HepG2 (cell line): ENCODE measurements at regions not wholly inside any gene's neighbourhood (a gene's known extent, or its start where the extent isn't known, plus 50 kb on each side); places are given as distances from the start of the nearest gene placed in this dataset.

Experiments used
- ATAC-seq: fragments of 200-7000 bp; cut with Tn5 transposase; 3 replicates; pipeline ENCODE4 v1.9.1; 2020; ENCODE audit warnings: mild to moderate bottlenecking, moderate library complexity
- BruUV-seq: library from RNA; stranded (reverse); fragments of 400-500 nt; replicated peaks from 2 replicates; lab custom pipeline; 2021; lab: Mats Ljungman, UMichigan
- CTCF ChIA-PET: fragments of 300-600 bp; formaldehyde crosslinking; extraction: SDS; loops from one replicate; lab custom pipeline; 2021; ENCODE audit warnings: low total read pairs, inconsistent platforms, low intra/inter-chr PET ratio; lab: Yijun Ruan, JAX
- POLR2A ChIA-PET: fragments of 350-600 bp; sonication (Branson Sonifier 250); formaldehyde crosslinking; loops from one replicate; lab custom pipeline; 2020; ENCODE audit warnings: antibody characterized with exemption, inconsistent platforms; lab: Yijun Ruan, JAX
- DNase-seq: peaks from one replicate; pipeline ENCODE4 v3.0.0-alpha.2; 2015; ENCODE audit warnings: low spot score
- FAIRE-seq: peaks from 3 replicates; lab custom pipeline; 2011; peaks lifted over from hg19 to GRCh38; lab: Jason Lieb, UNC
- H2AFZ ChIP-seq: one replicate; pipeline ENCODE4 v1.6.1; 2011; ENCODE audit warnings: low read length, inconsistent platforms
- H3K27ac ChIP-seq: fragments of 300-600 bp; 3 replicates; pipeline ENCODE4 v1.8.0; 2011; ENCODE audit warnings: mixed run types, mild to moderate bottlenecking, mixed read lengths, low read length, inconsistent platforms; ENCODE audit not compliant: insufficient read depth; ENCODE audit errors: extremely low read length
- H3K27me3 ChIP-seq, 2 experiments: fragments of 200-600 bp in 1 of 2; 2 replicates in 1 of 2; 3 replicates in 1 of 2; pipeline versions ENCODE4 v1.6.0 to v1.8.0; 2011; ENCODE audit warnings: low read length in 2 of 2, mild to moderate bottlenecking in 2 of 2, moderate library complexity in 2 of 2, inconsistent platforms in 1 of 2; ENCODE audit not compliant: insufficient read depth in 2 of 2, control insufficient read depth in 1 of 2
- H3K36me3 ChIP-seq, 2 experiments: fragments of 200-600 bp in 1 of 2; replicated peaks in 1 of 2; 2 replicates in 1 of 2; 3 replicates in 1 of 2; pipeline versions ENCODE4 v1.5.1 to v1.8.0; 2011; ENCODE audit warnings: low read length in 2 of 2, inconsistent platforms in 1 of 2; ENCODE audit not compliant: insufficient read depth in 2 of 2, control insufficient read depth in 1 of 2
- H3K4me1 ChIP-seq: 2 replicates; pipeline ENCODE4 v1.5.1; 2012; ENCODE audit warnings: low read length, inconsistent platforms; ENCODE audit not compliant: insufficient read depth
- H3K4me2 ChIP-seq: 2 replicates; pipeline ENCODE4 v1.6.0; 2011; ENCODE audit warnings: low read depth, low read length, inconsistent platforms
- H3K4me3 ChIP-seq, 3 experiments: fragments of 200-600 bp in 1 of 3; sonication (generic), shearing (Covaris generic) in 1 of 3; replicated peaks in 1 of 3; 2 replicates each; pipeline ENCODE4 v1.5.1; 2011 to 2016; ENCODE audit warnings: low read length in 3 of 3, inconsistent platforms in 2 of 3, low read depth in 2 of 3, mild to moderate bottlenecking in 2 of 3, control low read depth in 1 of 3, mixed read lengths in 1 of 3; ENCODE audit not compliant: insufficient read depth in 1 of 3
- H3K79me2 ChIP-seq: one replicate; pipeline ENCODE4 v1.6.1; 2011; ENCODE audit warnings: low read length, inconsistent platforms; ENCODE audit not compliant: insufficient read depth
- H3K9ac ChIP-seq: 2 replicates; pipeline ENCODE4 v1.6.0; 2011; ENCODE audit warnings: mild to moderate bottlenecking, low read depth, low read length, inconsistent platforms; ENCODE audit not compliant: insufficient read depth
- H3K9me3 ChIP-seq: 2 replicates; pipeline ENCODE4 v1.5.1; 2012; ENCODE audit warnings: mild to moderate bottlenecking, low read length
- H4K20me1 ChIP-seq: 2 replicates; pipeline ENCODE4 v1.6.0; 2011; ENCODE audit warnings: inconsistent platforms, mild to moderate bottlenecking, low read length, moderate library complexity; ENCODE audit not compliant: insufficient read depth
- ELF3 ChIP-seq: IDR thresholded peaks from 2 replicates; pipeline ENCODE4 v1.6.1; 2016; ENCODE audit warnings: missing genetic modification reagents, missing compliant biosample characterization
- THRA ChIP-seq: sonication (generic); formaldehyde crosslinking; IDR thresholded peaks from 2 replicates; pipeline ENCODE4 v1.4.0; 2020; ENCODE audit warnings: missing genetic modification reagents, borderline replicate concordance
- ZNF142 ChIP-seq: sonication (generic); formaldehyde crosslinking; IDR thresholded peaks from 2 replicates; pipeline ENCODE4 v1.4.0; 2020; ENCODE audit warnings: missing genetic modification reagents
- ZNF274 ChIP-seq: sonication (generic); formaldehyde crosslinking; IDR thresholded peaks from 2 replicates; pipeline ENCODE4 v1.5.1; 2020; ENCODE audit warnings: mild to moderate bottlenecking, missing genetic modification reagents
- ZNF512 ChIP-seq: sonication (generic); formaldehyde crosslinking; IDR thresholded peaks from 2 replicates; pipeline ENCODE4 v1.4.0; 2020; ENCODE audit warnings: mild to moderate bottlenecking, missing genetic modification reagents
- ZNF572 ChIP-seq: sonication (generic); formaldehyde crosslinking; IDR thresholded peaks from 2 replicates; pipeline ENCODE4 v1.5.1; 2020; ENCODE audit warnings: mild to moderate bottlenecking, missing genetic modification reagents
- WGBS: methylation state at CpG from one replicate; pipeline ENCODE4 v1.1.6; 2017; ENCODE audit warnings: low lambda C conversion rate; 5-methylcytosine and 5-hydroxymethylcytosine counted together
- in situ Hi-C: cut with HindIII; loops from 2 replicates; pipeline ENCODE4 v1.10.0; 2017; ENCODE audit warnings: low pct_unique_long_range_greater_than_20kb; ENCODE audit not compliant: extremely low pct_ligation_motif_present
- intact Hi-C: fragments of 100-400 bp; cut with micrococcal nuclease; formaldehyde crosslinking; loops from one replicate; pipeline ENCODE4 v1.10.0; 2022; ENCODE audit not compliant: unreplicated experiment

- BruUV-seq, result no TSS peak
Observed at GRCh38 chr16:48447428-48447827, 62.2 kb upstream of the SIAH1 start.

More at GRCh38 chr16:48447428-48447827, 62.2 kb upstream of the SIAH1 start:
- 36% methylated on average over 8 of the region's 8 CpGs for WGBS
- H3K4me1 ChIP-seq, result peaks cover 65% of the 10 kb centered on the region
- in situ Hi-C loops (no loop called here), intact Hi-C loops (no loop called here)
- ChIA-PET CTCF (no interaction called here), POLR2A (interaction anchor here (1.1 to 2.0 kb wide), 3 partner anchors 12 to 82 kb away, joined by 3 to 6 read pairs (median 5); partner anchors contain the start of gene SIAH1)
- H3K4me3 ChIP-seq, result peak overlapping the region in 1 of 3 experiments; percentile 20; a peak in 1 of 6 replicates
- no peak overlapping the region for H2AFZ ChIP-seq
- H3K27ac ChIP-seq, result no peak overlapping the region
- H3K36me3 ChIP-seq, result no peaks in the 10 kb centered on the region
- TF ChIP-seq ZNF512 (no peak), ELF3 (peak; percentile 3; the same call in 1 of the 2 replicates), THRA (no peak), ZNF572 (CRISPR knock-in tag) (0 out of 2 replicates have a peak, but pooled peaks have one; percentile 29), ZNF274 (CRISPR knock-in tag) (peak; percentile 71; the same call in 1 of the 2 replicates), ZNF142 (CRISPR knock-in tag) (0 out of 2 replicates have a peak, but pooled peaks have one; percentile 7)
- H4K20me1 ChIP-seq, result no peaks in the 10 kb centered on the region
- peak overlapping the region; percentile 62 for H3K4me2 ChIP-seq
- H3K27me3 ChIP-seq, result 0 out of 5 replicates have a peak, but pooled peaks cover 0 to 1% of the 10 kb centered on the region in 2 experiments
- peak; percentile 26 for ATAC-seq
- no peak overlapping the region for H3K9ac ChIP-seq
- no peak for DNase-seq
- FAIRE-seq, result no peak
- H3K9me3 ChIP-seq, result no peaks in the 10 kb centered on the region
- H3K79me2 ChIP-seq, result no peaks in the 10 kb centered on the region
